ENCODE measurements at regions not wholly inside any gene's neighbourhood (a gene's known extent, or its start where the extent isn't known, plus 50 kb on each side); places are given as distances from the start of the nearest gene placed in this dataset.

DNA sequence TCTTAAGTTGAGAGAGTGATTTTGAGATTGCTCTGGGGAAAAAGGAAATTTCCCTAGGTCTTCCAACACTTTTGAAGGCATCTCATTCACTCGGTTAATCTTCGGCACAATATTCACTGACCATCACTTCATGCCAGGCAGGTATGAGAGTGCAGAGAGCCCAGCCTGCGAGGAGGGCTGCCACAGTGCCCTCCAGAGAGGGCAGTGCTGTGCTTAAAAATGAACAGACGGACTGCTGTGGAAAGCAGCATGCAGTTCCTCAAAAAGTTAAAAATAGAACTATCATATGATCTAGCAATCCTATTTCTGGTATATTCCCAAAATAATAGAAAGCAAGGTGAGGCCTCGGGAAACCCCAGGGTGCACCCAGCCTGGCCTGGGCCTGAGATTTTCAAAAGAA, 374.9 kb upstream of the RAB6C start:
- no peak overlapping the region for H3K4me3 Mint-ChIP-seq
- peaks cover 16% of the 10 kb centered on the region for H3K27me3 Mint-ChIP-seq
- H3K4me1 Mint-ChIP-seq = no peaks in the 10 kb centered on the region
- DNase-seq = no peak
- peaks cover 6% of the 10 kb centered on the region for H3K9me3 Mint-ChIP-seq
- H3K27ac Mint-ChIP-seq = no peak overlapping the region
- H3K36me3 Mint-ChIP-seq = no peaks in the 10 kb centered on the region

DNA sequence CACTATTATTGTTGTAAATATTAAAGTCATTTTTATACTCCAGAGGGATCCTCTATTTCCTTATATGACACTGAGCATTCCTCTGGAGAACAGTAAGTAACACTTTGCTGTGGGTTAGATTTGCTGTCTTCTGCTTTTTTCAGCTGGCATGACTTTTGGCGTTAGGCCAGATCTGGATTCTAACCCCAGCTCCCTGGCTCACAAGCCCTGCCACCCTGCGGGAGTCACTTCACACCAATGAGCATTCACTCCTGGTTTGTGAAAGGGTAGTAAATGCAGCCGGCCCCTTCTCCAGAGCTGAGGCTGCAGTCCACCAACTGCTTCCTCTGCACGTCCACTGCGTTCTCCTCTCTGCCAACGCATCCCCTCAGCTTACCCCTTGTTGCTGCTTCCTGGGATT, 373.8 kb upstream of the RAB6C start:
- Mint-ChIP-seq H3K27me3 (peaks cover 16% of the 10 kb centered on the region), H3K27ac (no peak overlapping the region), H3K4me3 (no peak overlapping the region), H3K9me3 (peaks cover 3% of the 10 kb centered on the region), H3K4me1 (no peaks in the 10 kb centered on the region), H3K36me3 (no peaks in the 10 kb centered on the region)
- DNase-seq = no peak

DNA sequence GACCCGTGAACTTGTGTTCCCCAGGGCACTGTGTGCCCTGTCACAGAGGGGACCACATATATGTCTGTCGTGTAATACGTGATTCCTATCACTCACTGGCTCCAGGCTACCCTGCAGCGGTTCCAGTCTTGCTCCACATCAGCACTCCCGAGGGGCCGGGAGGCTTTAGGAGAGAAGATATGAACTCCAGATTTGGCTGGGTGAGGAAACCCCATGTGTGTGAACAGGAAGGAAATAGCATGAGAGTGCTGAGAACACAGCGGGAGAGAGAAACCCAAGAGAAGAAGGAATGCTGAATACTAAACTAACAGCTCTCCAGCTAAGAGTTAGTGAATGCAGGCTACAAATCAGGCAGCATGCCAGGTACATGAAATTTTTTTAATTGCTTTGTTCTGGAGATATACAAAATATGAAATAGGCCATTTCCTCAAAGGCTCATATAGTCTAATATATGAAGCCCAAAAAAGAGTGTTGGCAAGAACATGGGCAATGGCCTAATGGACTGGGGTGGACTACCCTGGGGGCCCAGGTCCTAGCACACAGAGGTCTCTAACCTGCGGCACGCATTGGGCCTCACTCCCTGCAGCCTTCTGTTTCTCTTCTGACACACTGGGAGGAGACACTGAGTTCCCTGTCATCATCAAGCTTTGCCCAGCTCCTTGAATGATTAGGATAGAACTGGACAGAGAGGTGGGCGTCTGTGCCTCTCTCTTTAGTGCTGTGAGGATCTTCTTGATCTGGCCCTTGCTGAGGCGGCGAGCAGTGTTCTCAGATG, 372.8 kb upstream of the RAB6C start:
- Mint-ChIP-seq H3K36me3 (no peaks in the 10 kb centered on the region), H3K4me1 (no peaks in the 10 kb centered on the region), H3K27me3 (peaks cover 16% of the 10 kb centered on the region), H3K4me3 (no peak overlapping the region), H3K9me3 (peaks cover 3% of the 10 kb centered on the region), H3K27ac (no peak overlapping the region)
- DNase-seq = no peak

DNA sequence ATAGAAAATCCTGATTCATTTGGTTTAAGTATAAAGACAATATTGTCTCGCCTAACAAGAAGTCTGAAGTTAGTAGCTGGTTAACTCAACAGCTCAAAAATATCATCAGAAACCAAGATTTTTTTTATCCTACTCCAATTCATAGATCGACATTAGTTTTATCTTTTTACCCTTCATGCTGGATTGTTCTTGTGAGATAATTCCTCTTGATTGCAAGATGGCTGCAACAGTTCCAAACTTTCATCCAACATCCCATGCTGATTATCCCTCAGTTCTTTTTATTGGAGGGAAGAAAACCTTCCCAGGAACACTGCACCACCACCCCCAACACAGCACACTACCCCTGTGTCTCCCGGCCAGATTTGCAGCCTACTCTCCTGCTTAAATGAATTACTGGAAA, 370.2 kb upstream of the RAB6C start:
- Mint-ChIP-seq H3K4me1 (no peaks in the 10 kb centered on the region), H3K36me3 (no peaks in the 10 kb centered on the region), H3K27me3 (peaks cover 10% of the 10 kb centered on the region), H3K27ac (no peak overlapping the region), H3K4me3 (no peak overlapping the region), H3K9me3 (peaks cover 3% of the 10 kb centered on the region)
- no peak for DNase-seq

DNA sequence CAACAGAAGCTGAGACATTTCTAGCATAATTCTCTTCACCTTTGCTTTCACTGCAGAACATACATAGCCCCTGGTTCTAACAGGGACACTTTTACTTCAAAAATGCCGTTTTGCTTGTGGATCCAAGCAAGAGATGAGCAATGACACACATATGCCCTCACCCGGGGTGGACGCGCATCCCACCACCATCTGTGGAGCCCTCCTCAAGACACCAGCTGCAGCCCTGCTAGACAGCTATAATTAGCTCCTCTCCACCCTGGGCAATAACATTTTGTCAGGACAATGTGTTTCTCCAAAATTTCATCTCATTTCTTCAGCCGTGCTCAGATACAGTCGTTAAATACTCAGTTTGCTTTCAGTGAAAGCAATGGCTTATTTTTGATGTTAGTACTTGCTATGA, 368.7 kb upstream of the RAB6C start:
- Mint-ChIP-seq H3K27ac (no peak overlapping the region), H3K27me3 (peaks cover 22% of the 10 kb centered on the region), H3K4me3 (no peak overlapping the region), H3K4me1 (no peaks in the 10 kb centered on the region), H3K9me3 (peaks cover 3% of the 10 kb centered on the region), H3K36me3 (no peaks in the 10 kb centered on the region)
- no peak for DNase-seq

DNA sequence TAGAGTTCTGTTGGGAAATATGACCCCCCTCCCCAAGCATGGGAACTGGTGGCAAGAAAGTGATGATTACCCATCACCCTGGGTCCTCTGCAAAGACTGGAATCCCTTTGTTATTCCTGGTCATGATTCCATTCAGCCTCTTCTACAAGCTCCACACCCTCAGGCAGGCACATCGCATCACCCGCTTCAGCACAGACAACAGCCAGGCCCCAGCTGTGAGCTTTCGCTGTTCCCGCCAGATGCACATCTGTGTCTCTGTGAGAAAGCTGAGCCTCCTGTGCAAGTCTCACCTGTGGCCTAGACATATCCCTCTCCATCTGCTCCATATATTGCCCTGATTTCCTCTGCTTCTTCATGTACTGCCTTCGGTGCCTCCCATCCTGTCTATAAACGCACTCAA, 368.0 kb upstream of the RAB6C start:
- no peak for DNase-seq
- Mint-ChIP-seq H3K27me3 (peaks cover 20% of the 10 kb centered on the region), H3K9me3 (peaks cover 3% of the 10 kb centered on the region), H3K36me3 (no peaks in the 10 kb centered on the region), H3K27ac (no peak overlapping the region), H3K4me1 (no peaks in the 10 kb centered on the region), H3K4me3 (no peak overlapping the region)

DNA sequence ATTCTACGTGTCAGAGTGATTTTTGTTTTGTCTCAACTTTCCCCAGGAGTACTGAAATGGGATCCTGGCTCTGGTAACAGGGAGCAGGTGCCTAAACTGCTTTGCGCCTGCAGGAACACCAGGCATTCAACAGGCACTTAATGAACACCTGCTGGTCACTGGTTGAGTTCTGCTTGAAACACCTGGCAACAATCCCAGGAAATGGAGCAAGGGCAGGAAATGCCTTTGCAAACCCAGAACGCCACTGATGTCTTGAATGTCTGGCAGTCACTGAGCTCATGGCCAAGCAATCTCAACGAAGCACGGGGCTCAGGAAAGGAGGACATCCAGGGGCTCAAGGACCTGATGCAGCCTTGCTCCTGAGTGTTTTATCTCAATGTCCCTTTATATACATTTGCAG, 360.0 kb upstream of the RAB6C start:
- Mint-ChIP-seq H3K36me3 (no peaks in the 10 kb centered on the region), H3K4me1 (no peaks in the 10 kb centered on the region), H3K9me3 (no peaks in the 10 kb centered on the region), H3K4me3 (no peak overlapping the region), H3K27me3 (peaks cover 24% of the 10 kb centered on the region), H3K27ac (no peak overlapping the region)
- no peak for DNase-seq

DNA sequence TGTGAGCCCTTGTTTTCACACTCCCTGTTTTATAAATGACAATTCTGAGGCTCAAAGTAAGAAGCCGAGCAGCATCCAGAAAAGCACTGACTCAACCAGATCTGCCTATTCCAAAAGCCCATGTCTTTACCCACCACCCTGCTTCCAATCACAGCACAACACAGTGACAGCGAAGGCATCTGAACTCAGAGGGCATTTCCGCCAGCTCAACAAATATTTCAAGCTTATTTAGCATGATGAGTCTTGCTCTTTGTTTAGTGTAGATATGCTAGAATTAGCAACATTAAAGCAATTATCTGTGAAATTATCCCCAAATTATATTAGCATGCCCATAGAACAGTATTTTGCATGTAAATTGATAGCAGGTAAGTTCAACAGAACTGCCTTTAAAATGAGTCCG, 359.1 kb upstream of the RAB6C start:
- no peak overlapping the region for H3K4me3 Mint-ChIP-seq
- peaks cover 16% of the 10 kb centered on the region for H3K27me3 Mint-ChIP-seq
- H3K36me3 Mint-ChIP-seq = no peaks in the 10 kb centered on the region
- no peak for DNase-seq
- no peaks in the 10 kb centered on the region for H3K9me3 Mint-ChIP-seq
- no peak overlapping the region for H3K27ac Mint-ChIP-seq
- H3K4me1 Mint-ChIP-seq = no peaks in the 10 kb centered on the region

DNA sequence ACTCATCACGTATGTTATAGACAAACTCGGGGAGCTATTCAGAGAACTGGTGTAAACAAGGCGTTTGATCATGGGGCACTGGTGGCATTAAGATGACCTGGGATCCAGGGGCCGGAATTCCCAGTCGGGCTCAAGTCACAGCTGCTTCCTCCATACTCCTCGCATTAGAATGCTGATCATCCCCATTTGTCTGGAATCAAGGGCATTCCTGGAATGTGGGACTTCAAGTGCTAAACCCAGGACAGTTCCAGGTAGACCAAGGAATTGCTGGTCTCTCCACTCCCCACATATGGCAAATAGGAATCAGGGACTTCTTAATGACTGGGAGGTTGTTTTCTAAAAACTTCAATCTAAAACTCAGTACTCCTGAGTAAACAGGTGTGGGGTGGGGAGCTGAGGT, 355.7 kb upstream of the RAB6C start:
- Mint-ChIP-seq H3K27me3 (peaks cover 9% of the 10 kb centered on the region), H3K36me3 (no peaks in the 10 kb centered on the region), H3K4me3 (no peak overlapping the region), H3K4me1 (no peaks in the 10 kb centered on the region), H3K9me3 (no peaks in the 10 kb centered on the region), H3K27ac (no peak overlapping the region)
- no peak for DNase-seq

DNA sequence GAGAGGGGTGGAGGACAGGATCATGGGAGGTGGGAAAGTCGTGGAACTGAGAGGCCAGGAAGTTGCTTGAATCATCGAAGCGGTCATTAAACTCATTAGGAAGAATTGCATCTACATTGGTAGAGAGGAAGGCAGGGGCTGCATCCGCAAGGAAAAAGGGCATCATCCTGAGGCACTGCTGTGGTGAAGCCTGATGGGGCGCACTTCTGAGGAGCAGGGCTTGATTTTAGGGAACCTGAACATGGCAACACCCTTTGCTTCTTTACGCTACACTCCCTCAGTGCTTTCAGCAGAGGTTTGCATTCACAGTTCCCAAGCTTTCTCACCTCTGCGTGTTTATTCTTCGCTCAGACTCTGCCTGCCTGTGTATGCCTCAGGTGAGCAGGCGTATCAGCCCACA, 352.0 kb upstream of the RAB6C start:
- H3K27me3 Mint-ChIP-seq = peaks cover 4% of the 10 kb centered on the region
- DNase-seq = no peak
- no peak overlapping the region for H3K4me3 Mint-ChIP-seq
- no peaks in the 10 kb centered on the region for H3K4me1 Mint-ChIP-seq
- H3K27ac Mint-ChIP-seq = no peak overlapping the region
- no peaks in the 10 kb centered on the region for H3K9me3 Mint-ChIP-seq
- no peaks in the 10 kb centered on the region for H3K36me3 Mint-ChIP-seq

DNA sequence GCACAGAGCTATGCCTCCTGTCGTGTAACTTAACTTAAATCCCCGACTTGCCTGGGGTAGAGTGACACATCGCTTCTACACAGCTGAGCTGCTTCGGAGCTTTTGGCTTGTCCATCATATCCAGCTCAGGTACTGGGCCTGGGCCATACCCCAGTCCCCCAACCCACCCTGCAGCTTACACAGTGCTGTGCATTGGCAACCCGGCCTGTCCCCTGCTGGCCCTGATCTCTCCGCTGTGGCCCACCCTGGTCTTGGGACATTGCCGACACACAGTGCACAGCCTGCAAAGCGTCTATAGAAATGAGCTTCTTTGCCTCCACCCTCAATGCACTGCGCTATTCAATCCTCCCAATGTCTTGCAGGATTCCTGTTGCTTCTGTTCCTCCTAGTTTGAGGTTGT, 342.8 kb upstream of the RAB6C start:
- no peak for DNase-seq
- H3K36me3 Mint-ChIP-seq = no peaks in the 10 kb centered on the region
- H3K9me3 Mint-ChIP-seq = no peaks in the 10 kb centered on the region
- H3K4me3 Mint-ChIP-seq = no peak overlapping the region
- H3K27ac Mint-ChIP-seq = no peak overlapping the region
- no peaks in the 10 kb centered on the region for H3K27me3 Mint-ChIP-seq
- H3K4me1 Mint-ChIP-seq = no peaks in the 10 kb centered on the region

DNA sequence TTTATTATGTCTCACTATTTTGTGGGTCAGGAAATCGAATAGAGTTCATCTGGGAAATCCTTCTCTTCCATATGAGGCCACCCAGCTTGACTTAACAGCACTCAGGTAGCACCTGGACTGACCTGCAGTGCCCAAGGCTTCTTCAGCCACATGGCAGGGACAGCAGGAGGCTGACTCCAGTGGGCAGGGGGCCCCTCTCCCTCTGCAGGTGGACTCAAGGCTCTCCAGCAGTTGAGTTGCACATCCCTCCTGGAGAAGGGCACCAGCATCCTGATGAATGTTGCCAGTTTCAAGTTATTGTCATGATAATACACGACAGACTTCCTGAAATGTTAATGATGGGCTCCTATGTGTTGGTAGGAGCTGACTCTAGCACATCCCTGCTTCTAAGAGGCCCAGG, 338.1 kb upstream of the RAB6C start:
- Mint-ChIP-seq H3K36me3 (no peaks in the 10 kb centered on the region), H3K27ac (no peak overlapping the region), H3K4me1 (no peaks in the 10 kb centered on the region), H3K9me3 (no peaks in the 10 kb centered on the region), H3K27me3 (no peaks in the 10 kb centered on the region), H3K4me3 (no peak overlapping the region)
- DNase-seq = no peak

DNA sequence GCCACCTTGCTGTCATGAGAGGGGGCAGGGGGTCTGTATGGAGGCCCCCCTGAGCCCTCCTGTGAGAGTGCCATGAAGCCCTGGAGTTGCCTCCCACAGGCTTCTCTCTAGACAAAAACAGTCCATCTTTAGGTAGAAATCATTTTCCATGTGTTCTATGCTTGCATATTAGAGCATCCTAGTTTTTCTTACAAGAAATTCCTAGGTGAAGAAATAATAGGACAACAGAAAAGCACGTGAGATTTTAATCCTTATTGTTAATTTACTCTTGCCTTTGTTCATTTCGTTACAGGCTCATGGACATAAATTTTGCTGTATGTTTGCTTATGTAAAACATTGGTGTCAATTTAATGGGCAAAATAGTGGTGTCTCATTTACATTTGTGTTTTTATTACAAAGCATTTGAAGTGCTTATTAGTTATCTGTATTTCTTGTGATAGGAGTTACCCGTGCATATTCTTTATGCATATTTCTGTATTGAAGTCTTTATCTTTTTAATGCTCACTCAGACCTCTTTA, 336.9 kb upstream of the RAB6C start:
- Mint-ChIP-seq H3K4me1 (no peaks in the 10 kb centered on the region), H3K4me3 (no peak overlapping the region), H3K36me3 (no peaks in the 10 kb centered on the region), H3K27me3 (peaks cover 4% of the 10 kb centered on the region), H3K27ac (no peak overlapping the region), H3K9me3 (no peaks in the 10 kb centered on the region)
- no peak for DNase-seq

DNA sequence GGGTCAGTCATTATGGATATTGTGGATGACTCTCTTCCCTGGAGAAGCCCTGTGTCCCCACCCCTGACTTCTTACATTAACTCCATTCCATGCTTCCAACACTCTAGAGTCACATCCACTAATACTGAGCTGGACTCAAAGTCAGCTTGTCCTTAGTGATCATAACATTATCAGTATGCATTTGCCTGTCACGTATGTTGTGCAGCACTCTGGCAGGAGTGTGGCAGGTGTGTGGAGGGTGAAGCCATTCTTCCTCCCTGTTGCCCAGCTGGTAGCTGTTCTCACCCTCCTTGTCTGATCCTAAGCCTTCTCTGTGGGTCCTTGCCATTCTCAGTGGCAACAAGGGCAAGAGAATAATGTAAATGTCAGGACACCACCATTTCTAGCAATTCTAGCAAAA, 334.1 kb upstream of the RAB6C start:
- no peaks in the 10 kb centered on the region for H3K36me3 Mint-ChIP-seq
- no peak overlapping the region for H3K27ac Mint-ChIP-seq
- peaks cover 4% of the 10 kb centered on the region for H3K27me3 Mint-ChIP-seq
- H3K4me1 Mint-ChIP-seq = no peaks in the 10 kb centered on the region
- no peak overlapping the region for H3K4me3 Mint-ChIP-seq
- no peak for DNase-seq
- H3K9me3 Mint-ChIP-seq = no peaks in the 10 kb centered on the region

DNA sequence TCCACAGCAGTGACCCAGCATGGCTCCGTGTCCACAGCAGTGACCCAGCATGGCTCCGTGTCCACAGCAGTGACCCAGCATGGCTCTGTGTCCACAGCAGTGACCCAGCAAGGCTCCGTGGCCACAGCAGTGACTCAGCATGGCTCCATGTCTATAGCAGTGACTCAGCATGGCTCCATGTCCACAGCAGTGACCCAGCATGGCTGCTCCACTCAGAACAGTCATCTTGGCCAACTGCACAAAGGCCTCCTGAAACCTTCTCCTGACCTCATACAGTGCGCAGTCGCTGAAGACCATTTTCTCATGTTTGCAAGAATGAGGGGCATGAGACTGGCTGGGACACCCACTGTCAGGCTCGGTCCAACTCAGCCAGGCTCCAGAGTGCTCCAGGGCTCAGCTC, 333.4 kb upstream of the RAB6C start:
- H3K36me3 Mint-ChIP-seq = no peaks in the 10 kb centered on the region
- no peak overlapping the region for H3K4me3 Mint-ChIP-seq
- no peak for DNase-seq
- H3K27me3 Mint-ChIP-seq = peaks cover 4% of the 10 kb centered on the region
- no peaks in the 10 kb centered on the region for H3K4me1 Mint-ChIP-seq
- no peaks in the 10 kb centered on the region for H3K9me3 Mint-ChIP-seq
- H3K27ac Mint-ChIP-seq = no peak overlapping the region

DNA sequence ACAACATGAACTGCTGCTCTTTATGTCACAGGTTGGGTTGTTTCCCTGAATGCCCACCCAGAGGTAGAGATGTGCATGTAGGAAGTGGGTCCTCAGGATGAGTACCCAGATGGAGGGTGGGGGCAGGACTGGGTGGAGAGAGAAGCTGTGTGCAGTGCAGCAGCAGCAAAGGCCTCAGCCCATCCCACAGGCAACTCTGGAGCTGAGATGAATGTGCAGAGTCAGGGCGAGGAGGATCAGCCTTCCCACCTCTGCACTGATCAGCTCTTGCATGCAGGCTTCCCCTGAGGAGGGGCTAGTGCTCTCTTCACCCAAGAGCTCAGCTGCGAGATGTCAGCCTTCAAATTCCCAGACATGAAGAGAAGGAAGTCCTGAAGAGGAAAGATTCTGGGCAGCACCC, 326.2 kb upstream of the RAB6C start:
- no peaks in the 10 kb centered on the region for H3K4me1 Mint-ChIP-seq
- H3K27me3 Mint-ChIP-seq = no peaks in the 10 kb centered on the region
- DNase-seq = no peak
- no peaks in the 10 kb centered on the region for H3K36me3 Mint-ChIP-seq
- H3K27ac Mint-ChIP-seq = no peak overlapping the region
- no peaks in the 10 kb centered on the region for H3K9me3 Mint-ChIP-seq
- H3K4me3 Mint-ChIP-seq = no peak overlapping the region

Measured in activated naive CD8-positive, alpha-beta T cell treated with anti-CD3 and anti-CD28 coated beads for 36 hours (primary cell).